HG02678 (cell line): ENCODE measurements at regions not wholly inside any gene's neighbourhood (a gene's known extent, or its start where the extent isn't known, plus 50 kb on each side); places are given as distances from the start of the nearest gene placed in this dataset.

Experiments
- ATAC-seq: cut with Tn5 transposase; IDR thresholded peaks from one replicate; pipeline ENCODE4 v1.9.1; 2021; ENCODE audit warnings: mild to moderate bottlenecking, moderate library complexity; ENCODE audit not compliant: unreplicated experiment

DNA sequence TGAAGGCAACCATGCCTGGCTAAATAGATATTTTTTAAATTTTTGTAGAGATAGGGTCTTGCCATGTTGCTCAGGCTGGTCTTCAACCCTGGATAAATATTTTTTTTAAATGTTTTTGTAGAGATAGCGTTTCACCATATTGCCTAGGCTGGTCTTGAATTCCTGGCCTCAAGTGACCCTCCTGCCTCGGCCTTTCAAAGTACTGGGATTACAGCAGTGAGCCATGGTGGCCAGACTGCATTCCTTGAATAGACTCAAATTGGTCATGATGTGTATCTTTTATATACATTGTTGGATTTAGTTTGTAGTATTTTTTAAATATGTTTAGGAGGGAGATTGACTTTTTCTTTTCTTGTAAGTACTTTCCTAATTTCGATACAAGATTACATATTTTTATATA lies 325.7 kb upstream of the C11orf87 start:
- no peak for ATAC-seq

DNA sequence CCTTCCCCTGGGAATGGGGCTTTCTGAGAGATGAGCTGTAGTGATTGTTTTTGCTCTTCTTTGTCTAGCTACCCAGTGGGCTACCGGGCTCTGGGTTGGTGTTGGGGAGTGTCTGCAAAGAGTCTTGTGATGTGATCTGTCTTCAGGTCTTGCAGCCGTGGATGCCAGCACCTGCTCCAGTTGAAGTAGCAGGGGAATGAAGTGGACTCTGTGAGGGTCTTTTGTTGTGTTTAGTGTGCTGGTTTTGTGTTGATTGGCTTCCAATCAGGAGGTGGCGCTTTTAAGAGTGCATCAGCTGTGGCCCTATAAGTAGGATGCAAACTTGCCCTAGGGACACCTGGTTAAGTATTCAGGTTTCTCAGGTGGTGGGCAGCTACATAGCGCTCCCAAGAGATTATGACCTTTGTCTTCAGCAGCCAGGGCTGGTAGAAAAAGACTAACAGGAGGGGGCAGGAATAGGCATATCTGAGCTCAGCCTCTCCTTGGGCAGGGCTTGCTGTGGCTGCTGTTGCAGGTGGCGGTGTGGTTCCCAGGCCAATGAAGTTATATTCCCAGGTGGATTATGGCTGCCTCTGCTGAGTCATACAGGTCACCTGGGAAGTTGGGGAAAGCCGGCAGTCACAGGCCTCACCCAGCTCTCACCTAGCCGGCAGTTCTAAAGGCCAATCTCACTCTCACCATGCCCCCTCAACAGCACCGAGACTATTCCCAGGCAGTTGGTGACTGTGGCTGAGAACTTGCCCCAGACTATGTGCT lies 315.7 kb upstream of the C11orf87 start:
- ATAC-seq, result no peak

DNA sequence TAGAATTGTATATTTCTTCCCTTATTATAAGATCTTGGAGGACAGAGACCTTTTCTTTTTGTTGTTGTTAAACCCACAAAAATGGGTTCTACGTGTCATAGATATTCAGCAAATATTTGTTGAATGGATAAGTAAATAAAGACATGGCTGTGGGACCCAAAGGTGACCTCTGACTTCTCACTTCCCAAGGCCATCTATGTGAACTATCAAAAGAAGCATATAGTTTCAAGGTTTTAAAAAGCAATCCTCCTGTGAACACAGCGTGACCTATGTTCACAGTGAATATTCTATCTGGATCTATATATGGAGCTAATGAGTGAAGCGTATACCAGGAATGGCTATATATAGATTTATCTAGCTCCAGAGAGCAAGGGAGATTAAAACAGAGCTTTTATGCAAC lies 312.8 kb upstream of the C11orf87 start:
- ATAC-seq, result no peak

DNA sequence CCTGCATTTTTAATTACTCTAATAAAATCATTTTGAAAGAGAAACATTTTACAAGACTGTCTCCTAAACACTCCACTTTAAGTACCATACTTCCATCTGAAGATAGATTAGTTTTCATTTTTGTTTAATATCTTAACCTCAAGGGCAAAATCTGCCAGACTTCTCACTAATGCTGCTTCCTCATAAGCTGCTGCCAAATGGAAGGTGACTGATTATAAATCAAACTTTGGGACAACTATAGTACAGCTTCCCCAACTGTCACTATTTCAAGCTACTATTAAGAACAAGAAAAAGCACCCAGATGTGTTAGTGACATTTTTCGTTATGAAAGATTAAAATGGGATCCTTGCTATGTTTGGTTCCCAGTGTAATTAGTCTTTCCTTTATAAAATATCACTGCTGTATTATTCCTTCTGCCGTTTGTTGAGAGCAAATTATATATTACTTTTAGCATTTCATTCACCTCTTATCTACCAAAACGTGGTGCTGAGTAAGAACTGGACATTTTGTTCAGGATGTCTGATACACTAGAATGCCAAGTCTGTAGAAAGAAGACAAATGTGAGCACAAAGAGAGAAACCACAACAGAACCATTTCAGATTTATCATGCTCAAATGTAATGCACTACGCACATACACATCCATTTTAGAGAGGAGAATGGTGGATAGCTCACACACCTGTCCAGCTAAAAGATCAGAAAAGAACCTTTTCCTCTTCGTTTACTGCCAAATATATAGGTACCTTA lies 312.2 kb upstream of the C11orf87 start:
- no peak for ATAC-seq

DNA sequence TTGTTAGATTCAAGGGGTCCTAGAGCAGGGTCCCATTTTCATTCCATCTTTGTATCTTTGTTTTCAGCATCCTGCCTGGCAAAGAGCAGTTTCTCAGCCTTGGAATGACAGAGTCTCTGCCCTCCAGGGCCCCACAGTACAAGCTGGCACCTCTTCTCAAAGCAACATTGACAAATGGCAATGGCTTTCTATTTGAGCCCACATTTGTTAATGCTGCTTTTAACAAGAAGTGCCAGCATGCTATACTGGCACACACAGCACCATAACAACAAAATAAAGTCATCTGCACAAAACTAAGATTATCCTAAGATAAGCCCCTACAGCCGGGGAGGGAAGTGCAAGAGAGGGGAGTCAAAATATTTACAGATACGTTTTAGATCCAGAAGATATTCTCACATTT lies 309.7 kb upstream of the C11orf87 start:
- no peak for ATAC-seq

DNA sequence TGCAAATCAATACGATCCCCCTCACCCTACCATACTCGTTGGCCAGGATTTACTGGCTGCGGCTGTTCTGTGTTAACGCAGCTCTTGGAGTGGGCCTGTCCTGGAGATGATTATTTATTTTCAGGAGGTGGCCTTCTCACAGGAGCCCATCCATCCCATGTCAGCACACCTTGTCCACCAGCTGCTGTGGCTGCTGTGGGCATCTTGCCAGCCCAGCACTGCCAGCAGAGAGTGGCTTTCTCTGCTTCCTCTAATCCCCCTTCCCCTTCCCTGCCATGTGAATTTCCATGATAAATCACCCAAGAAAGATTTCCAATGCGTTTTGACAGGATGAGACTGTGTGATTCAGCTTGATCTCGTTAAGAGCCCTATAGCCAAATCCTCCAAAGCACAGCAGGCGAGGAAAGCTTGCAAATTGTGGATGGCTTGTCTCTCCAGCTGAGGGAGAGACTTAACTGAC lies 309.1 kb upstream of the C11orf87 start:
- no peak for ATAC-seq

DNA sequence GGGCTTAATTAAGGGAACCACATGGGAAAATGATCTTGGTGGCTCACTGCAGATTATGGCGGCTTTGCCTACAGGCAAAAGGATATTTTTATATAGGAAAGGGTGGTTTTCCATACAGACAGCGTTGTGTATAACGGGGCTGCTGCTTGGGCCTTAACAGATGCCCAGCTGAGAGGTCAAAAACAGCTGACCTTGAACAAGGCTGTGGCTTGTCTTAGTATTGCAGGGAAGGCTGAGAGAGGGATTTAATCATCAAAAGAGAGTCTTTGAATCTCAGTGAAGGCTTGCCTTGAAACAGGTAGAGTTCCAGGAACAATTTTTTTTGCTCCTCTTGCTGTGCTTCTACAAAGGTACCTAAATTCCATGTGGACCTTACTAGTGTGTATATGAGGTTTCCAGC lies 301.6 kb upstream of the C11orf87 start:
- no peak for ATAC-seq

DNA sequence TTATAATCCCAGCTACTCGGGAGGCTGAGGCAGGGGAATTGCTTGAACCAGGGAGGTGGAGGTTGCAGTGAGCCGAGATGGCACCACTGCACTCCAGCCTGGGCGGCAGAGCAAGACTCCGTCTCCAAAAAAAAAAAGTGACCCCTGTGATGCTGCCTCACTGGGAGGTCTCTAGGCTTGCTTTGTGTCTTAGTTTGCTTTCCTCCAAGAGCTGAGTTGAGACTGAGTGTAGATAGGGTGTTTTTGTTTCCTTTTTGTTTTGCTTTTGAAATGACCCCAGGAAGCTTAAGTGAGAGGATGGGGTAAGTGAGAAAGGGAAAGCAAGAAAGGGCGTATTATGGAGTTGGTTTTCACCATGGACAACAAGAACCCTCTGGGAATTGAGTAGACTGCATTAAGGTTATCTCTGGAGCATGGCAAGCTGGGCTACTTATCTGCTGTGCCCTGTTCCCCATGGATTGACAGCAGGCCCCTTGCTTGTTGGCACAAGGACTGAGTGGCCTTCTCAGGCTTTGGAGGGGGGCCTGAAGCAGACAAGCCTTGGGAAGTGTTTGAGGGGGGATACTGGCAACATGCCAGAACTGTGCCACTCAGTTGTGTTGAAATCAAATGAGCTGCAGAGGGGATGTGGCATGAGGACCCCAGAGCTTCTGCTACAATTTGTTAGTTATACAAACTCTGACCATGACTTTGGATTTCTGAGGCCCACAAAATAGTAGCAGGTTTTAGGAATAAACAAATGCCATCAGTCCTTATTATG lies 300.6 kb upstream of the C11orf87 start:
- no peak for ATAC-seq

DNA sequence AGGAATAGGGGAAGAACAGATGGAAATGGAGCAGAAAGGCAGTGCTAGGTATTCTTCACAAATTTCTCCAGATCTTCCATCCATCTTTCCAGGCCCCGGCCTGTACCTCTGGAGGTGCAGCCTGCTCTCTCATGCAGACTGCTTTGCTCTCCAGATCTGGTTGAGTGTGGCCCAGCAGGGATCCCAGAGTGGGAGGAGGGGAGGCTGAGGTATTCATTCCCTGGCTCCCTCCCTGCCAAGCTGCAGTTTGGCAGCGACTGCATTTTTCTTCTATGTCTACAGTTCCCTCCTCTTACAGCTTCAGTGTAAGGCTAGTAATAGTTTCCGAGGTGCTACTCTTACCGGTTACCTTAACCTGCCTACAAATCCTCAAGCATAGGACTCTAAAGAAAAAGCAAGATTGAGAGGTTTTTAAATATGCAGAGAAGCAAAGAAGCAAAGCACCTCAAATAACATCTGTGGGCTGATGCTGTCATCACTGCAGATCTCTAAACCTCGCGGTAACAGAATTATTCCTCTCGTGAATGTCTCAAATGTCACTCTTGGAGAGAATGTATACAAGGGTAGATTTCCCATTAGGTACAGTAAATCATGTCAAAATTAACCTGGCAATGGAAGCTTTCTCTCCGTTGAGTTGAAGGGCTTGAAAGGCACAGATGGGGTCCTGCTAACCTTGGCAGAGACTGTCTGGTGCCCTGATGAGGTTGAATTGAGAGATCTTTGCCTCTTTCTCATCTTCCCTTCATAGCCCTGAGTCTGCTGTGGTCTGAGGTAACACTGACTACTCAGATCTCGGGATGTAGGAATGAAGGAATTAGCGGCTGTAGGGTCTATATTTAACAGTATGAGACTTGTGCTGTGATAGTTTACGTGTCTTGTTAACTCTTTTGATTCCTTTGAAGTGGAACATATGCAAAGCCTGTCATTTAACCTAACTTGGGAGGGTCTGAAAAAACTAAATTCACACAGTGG lies 297.9 kb upstream of the C11orf87 start:
- no peak for ATAC-seq

DNA sequence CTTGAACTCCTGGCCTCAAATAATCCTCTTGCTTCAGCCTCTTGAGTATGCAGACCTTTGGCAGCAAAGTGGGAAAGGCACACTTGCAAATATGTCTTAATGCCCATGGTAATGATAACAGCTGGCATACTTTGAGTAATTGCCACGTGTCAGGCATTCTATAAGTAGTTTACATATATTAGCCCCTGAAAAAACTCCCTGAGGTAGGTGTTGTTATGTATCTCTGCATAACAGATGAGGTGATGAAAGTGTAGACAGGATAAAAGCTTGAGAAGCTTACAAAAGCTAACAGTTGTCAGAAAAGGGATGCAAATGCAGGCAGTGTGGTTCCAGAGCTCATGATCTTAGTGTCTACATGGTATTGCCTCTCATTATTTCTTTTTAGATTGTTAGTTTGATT lies 291.1 kb upstream of the C11orf87 start:
- no peak for ATAC-seq

DNA sequence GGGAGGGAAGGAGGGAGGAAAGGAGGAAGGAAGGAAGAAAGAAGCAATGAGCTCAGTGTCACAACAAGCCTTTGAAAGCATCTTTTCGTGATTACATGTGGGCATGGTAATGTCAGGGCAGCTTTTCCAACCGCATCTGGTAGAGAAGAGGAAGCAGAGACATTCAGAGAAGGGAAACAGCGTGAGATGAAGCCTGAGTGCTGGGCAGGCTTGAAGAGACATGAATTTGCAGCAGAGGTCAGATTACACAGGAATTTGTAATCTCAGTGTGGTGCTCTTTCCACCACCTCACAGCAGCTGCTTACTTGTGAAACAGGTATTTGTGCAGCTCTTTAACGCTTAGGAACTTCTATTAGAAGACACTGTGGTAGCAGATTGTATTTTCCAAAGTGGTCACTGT lies 289.5 kb upstream of the C11orf87 start:
- no peak for ATAC-seq

DNA sequence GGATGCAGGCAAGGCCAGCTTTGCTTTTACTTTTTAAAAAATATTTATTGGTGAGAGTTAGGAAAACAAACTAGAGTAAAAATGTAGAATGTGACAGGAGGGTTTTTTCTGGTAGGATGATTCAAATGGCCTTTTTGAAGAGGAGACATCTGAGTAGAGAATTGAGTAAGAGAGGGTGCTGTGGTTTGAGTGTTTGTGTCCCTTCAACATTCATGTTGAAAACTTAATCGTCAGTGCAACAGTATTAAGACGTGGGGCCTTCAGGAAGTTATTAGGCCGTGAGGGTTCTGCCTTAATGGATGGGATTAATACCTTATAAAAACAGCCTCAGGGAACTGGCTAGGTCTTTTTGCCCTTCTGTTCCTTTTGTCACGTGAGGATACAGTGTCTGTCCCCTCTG lies 288.8 kb upstream of the C11orf87 start:
- ATAC-seq, result no peak

DNA sequence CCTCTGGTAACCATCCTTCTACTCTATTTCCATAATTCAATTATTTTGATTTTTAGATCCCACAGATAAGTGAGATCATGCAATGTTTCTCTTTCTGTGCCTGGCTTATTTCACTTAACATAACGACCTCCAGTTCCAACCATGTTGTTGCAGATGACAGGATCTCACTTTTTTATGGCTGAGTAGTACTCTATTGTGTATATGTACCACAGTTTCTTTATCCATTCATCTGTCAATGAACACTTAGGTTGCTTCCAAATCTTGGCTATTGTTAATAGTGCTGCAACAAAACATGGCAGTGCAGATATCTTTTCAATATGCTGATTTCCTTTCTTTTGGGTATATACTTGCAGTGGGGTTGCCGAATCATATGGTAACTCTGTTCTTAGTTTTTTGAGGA lies 286.4 kb upstream of the C11orf87 start:
- no peak for ATAC-seq

DNA sequence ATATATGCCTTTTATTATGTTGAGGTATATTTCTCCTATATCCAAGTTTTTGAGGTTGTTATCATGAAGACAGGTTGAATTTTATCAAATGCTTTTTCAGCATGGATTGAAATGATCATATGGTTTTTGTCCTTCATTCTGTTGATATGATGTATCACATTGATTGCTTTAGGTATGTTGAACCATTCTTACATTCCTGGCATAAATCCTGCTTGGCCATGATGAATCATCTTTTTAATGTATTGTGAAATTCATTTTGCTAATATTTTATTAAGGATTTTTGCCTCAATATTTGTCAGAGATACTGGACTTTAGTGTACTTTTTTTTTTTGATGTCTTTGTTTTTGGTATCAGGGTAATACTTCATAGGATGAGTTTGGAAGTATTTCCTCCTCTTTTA lies 283.8 kb upstream of the C11orf87 start:
- no peak for ATAC-seq

DNA sequence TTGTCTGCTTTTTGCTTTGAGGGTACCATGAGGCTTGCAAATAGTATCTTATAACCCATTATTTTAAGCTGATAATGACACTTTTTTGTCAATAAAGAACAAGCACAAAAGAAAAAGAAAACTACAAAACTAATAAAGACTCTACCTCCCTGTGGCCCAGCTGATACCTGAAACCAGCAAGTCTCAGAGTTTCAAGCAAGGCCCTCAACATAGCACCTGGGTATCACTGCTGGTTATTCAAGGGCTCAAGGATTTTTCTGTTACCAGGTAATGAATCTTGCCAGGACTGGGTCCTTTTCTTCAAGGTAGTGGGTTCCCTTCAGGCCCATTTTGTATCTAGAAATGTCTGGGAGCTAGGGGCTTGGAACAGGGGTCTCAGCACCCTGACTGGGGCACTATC lies 281.6 kb upstream of the C11orf87 start:
- ATAC-seq, result no peak

DNA sequence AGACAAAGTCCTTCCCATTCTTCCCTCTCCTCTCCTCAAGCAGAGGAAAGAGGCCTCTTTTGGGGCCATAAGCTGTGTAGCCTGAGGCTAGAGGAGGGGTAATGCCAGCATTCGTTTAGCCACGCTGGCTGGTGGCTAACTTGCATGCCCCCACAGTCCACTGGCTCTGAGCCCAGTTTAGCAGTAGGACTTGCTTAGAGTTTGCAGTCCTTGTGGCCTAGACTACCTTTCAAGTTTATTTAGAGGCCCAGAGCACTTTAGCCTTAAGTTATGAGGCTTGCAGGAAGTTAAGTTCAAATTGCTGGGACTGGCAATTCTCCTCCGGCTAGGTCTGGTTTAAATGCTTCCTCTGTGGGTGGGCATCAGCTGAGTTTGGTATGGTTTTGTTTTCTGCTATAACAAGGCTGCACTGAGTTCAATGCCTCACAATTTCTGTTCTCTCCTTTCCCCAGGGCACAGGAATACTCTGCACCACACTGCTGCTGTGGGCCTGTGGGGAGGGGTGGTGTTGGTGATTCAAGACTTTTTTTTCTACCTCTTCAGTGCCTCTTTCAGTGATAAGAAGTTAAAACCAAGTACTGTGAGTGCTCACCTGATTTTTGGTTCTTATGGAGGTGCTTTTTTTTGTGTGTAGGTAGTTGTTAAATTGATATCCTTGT lies 281.0 kb upstream of the C11orf87 start:
- ATAC-seq, result no peak

DNA sequence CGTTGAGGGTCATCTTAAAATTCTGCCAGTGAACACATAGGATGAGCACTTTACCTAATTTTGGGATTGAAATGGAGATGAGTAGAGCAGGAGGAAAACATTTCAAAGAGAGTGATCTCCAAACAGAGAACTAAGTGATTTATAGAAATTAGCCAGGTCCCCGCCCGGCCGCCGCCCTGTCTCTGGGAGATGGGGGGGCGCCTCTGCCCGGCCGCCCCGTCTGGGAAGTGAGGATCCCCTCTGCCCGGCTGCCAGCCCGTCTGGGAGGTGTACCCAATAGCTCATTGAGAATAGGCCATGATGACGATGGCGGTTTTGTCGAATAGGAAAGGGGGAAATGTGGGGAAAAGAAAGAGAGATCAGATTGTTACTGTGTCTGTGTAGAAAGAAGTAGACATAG lies 276.7 kb upstream of the C11orf87 start:
- no peak for ATAC-seq

DNA sequence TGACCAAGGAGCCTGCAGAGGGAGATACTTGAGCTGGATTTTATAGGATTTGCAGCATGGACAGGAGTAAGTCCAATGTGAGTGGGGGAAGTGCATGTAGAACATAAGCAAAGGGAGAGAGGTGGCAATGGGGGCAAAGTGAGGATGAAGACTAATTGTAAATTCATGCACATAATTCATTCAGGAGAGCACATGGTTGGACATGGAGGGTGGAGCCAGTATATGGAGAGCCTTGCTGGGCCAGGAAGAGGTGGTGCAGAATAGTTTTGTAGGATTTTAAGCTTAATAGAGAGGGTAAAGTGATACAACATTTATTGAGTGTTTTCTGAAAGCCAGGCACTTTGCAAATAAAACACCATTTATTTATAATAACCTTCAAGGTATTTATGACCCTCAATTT lies 274.3 kb upstream of the C11orf87 start:
- no peak for ATAC-seq

DNA sequence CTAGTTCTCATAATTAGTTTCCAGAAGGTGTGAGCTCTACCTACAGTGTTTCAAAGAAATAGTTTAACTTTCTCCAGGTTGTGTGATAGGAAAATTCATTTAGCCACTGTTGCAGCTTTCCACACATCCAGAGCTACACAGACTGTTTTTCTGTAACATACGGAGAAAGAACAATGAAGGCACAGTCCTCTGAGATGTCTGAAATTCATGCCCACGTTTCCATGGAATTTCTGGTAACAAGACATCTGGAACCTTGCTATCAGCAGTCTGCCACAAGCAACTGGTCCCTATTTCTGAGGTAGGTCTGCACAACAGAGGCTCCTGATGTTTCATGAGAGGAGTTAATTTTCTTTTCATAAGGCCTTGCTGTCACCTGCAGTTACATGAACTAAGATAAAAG lies 273.3 kb upstream of the C11orf87 start:
- no peak for ATAC-seq

DNA sequence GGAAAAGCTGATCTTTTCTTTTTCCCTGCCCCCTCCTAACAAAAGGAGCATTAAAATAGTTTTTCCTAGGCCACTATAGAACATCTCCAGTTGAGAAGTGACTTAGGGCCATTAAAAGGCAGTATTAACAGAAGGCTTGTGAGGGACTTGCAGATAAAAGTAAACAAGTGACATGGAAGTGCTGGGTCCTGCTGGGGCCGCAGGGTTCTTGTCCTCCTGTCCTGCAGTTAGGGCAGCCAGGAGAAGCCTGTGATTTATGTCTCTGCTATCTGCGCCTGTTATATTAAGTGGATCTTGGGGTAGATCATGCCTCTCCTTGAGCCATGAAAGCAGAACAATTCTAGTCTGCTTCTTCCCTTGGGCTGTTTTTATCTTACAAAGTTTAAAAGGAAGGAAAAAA lies 271.4 kb upstream of the C11orf87 start:
- no peak for ATAC-seq
